GM21360 (cell line): ENCODE measurements at regions not wholly inside any gene's neighbourhood (a gene's known extent, or its start where the extent isn't known, plus 50 kb on each side); places are given as distances from the start of the nearest gene placed in this dataset.
"Not testable (repeated sequence)": the region's sequence is repeated elsewhere in the genome, so short reads cannot be mapped to it uniquely, and the experiment has no call there.

ENCODE experiments used
- ATAC-seq: cut with Tn5 transposase; IDR thresholded peaks from one replicate; pipeline ENCODE4 v1.9.1; 2021; ENCODE audit warnings: mild to moderate bottlenecking, moderate library complexity; ENCODE audit not compliant: unreplicated experiment

DNA sequence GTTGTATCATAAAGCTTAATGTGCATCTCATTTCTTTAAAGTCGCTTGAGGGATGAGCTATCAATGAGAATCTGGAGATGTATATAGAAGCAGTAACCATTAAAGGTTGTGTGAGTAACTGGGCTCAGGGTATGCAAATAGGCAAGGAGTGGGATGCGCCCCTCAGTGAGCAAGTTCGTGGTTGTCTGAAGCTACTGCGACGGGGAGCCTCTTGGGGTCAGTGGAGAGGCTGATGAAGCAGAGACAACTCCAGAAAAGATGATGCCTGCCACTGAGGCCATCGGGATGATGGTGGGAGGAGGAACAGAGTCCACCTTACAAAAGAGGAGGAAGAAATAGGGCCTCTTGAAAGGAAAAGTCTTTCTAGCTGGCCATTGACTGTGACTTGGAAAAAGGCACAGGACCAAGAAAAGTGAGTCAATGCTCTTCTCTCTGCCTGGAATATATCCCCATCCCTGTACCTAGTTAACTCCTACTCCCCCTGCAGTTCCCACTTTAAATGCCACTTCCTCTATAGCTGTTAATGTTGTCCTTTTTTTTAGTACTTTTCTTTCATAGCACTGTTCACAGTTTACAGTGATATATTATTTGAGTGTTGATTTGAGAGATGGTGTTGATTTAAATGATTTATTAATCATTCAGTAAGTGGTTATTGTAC, 51.4 kb upstream of the LSM6 start:
- ATAC-seq: peak; percentile 93

DNA sequence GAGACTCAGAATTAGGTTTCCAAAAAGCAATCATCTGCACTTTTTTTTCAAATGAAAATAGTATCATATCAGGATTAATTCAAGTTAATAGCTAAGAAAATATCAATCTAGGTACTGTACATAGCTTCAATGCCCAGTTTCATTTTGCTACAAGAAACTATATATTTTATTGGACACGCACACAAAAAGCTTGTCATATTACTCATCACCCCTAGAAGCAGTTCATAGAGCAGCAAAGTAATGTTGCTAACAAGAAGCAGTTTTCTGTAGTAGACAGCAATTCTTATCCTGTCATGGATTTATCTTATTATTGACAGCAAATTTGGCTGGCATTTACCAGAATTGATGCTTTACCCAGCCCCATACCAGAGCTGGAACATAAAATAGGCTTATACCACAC, 52.3 kb upstream of the LSM6 start:
- ATAC-seq: no peak

DNA sequence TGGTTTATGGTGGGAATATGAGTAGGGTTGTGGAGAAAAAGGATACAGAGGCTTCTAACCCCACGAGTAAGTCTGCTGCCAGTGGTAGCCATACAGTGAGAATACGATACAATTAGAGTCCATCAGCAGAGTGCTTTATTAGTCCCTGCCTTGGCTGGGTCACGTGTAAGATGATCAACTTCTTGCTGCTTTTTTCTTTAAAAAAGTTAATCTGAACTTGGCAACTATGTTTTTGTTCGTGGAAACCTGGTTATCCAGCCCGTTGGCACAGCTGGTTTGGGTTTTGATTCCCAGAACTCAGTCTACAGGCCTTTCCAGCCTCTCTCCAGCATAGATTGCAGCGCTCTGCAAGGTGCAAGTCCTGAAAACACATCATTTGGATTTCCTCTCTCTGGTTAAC, 53.1 kb upstream of the LSM6 start:
- ATAC-seq: no peak

DNA sequence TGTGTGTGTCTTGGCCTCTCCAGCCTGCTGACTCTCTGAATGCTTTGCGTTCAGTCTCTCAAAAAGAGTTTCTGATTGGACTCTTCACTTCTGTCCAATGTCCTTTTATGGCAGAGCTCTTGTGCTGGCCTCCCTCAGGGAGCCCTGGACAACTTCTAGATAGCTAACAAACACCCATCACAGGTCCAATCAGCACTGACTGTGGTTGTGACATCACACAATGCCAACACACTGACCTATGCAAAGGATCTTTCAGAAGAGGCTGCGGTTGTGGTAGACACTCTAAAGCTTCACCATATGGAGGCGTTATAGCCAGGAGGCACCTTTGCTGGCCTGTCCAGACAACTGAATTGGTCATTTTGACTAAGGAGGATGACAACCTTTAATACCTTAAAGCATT, 53.8 kb upstream of the LSM6 start:
- no peak for ATAC-seq

- ATAC-seq: no peak
Observed at GRCh38 chr4:146119845-146120404, 55.6 kb upstream of the LSM6 start.

DNA sequence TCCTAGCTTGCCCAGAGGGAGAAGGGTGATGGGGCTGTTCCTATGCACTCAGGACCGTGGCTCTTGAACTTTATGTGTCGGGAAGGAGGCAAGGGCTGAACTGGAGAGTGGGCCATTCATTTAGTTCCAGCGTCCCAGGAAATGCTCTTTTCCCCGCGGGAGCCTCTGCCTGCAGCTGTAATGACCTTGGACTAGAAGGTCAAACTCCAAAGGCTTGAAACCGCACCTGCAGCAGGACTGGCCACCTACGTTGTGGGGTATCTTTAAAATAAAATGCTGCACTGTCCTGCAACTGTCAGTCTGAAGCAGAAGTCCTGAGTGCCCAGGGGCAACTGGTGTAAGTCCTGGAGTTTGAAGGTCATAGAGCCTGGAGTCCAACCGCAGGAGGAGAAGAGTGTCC, 61.5 kb upstream of the LSM6 start:
- no peak for ATAC-seq

- no peak for ATAC-seq
Observed at GRCh38 chr4:146113171-146113570, 62.3 kb upstream of the LSM6 start.

DNA sequence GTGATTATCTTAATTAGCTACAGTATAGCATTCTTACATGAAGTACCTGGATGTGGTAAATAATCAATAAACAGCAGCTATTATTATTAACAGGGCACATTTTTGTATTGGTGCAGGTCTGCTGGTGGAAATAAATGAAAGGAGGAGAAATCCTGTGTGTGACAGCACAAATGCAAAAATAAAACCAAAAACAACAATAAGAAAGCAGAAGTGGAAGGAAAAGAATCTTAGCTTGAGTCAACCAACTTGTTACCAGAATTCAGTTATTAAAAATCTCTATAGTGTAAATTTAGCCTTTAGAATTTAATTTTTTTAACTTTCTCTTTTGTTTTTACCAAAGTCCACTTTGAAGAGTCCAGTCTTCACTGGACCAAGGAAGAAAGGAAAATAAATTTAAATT, 63.1 kb upstream of the LSM6 start:
- peak; percentile 61 for ATAC-seq

DNA sequence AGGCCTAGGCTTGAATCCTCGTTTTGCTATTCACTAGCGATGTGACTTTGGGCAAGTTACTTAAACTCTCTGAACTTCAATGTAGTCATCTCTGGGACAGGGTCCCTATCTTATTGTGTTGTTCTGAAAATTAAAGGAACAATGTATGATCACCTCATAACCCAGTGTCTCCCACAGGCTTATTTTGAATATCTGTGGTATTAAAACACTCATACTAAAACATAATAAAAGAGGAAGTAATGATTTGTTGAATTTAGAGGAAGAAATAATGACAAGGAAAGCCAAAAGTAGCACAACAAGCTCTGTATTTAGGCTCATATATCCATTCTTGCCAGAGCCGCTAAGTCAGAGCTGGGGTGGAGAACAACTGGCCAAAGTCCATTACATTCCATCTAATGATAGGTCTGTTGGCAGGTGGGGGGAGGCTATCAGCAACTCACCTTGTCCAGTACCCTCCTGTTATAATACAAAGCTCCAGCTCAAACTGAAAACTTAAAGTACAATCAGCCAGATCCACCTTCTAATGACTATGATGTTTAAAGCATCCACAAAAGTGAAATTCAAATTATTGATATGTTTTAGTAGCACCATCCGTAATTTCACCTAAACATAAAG, 64.5 kb upstream of the LSM6 start:
- peak; percentile 33 for ATAC-seq

- ATAC-seq: no peak
Observed at GRCh38 chr4:146108756-146109155, 66.8 kb upstream of the LSM6 start.

GRCh38 chr4:146107587-146108240, 67.8 kb upstream of the LSM6 start:
- no peak for ATAC-seq

DNA sequence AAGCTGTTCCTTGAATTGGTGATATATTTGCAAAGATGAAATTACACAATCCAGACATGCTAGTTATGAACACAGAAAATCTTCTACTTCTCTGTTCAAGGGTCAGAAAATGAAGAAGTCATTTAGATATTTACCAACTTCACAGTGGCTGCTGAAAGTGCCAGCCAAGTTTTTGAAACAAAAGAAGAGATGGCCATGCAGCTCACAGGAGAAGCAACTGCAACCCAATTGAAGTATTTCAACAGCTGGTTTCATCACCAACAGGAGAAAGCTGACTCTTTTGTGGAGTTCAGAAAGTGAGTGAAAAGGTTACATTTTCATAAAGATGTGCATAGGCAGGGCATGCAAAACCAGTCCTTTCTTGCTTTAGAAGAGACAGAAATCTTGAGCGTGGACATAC, 70.1 kb upstream of the LSM6 start:
- peak; percentile 59 for ATAC-seq

DNA sequence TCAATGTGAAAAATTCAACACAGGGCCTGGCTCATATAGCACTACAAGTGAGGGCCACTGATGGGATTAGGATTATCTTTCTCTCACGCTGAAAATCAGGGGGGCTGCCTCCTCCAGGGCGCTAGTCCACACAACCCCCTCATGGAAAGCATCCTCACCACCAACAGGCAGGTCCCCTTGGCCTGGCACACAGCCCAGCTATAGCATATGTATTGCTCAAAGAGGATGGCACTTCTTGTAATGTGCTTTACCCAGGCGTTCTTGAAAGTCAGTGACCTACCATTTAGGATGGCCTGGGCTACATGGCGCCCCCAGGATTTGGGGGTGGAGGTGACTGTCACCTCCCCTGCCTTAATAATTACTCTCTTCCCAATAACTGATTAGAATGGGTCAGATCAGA, 71.0 kb upstream of the LSM6 start:
- no peak for ATAC-seq

DNA sequence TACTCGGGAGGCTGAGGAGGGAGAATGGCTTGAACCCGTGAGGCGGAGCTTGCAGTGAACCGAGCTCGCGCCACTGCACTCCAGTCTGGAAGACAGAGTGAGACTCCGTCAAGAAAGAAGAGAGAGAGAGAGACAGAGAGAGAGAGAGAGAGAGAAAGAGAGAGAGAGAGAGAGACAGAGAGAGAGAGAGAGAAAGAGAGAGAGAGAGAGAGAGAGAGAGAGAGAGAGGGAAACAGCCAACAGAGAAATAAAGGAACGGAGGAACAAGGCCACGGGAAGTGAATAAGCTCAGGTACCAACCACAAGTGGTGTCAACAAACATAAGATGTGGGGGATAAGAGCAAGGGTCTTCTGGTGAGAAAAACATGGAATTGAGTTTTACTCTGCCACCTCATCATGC, 71.5 kb upstream of the LSM6 start:
- not testable (repeated sequence) for ATAC-seq

DNA sequence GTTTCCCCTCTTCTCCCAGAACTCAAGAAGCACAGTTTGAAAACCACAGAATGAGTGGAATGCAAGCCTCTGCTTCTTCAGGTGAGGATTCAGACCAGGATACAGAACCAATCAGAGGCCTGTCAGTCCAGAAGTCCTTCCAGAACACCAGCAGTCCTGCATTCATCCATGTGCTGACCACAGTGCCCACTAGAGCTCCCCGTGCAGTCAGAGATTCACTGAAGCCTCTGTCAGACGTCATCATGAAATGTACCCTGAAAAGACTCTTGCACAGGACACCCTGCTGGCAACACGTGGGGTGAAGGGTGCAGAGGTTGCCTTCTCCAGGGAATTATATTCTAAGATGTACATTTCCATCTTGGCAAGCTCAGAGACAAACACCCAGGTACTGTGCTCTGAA, 75.9 kb upstream of the LSM6 start:
- no peak for ATAC-seq

- ATAC-seq: peak; percentile 56
Observed at GRCh38 chr4:146098978-146099377, 76.5 kb upstream of the LSM6 start.

DNA sequence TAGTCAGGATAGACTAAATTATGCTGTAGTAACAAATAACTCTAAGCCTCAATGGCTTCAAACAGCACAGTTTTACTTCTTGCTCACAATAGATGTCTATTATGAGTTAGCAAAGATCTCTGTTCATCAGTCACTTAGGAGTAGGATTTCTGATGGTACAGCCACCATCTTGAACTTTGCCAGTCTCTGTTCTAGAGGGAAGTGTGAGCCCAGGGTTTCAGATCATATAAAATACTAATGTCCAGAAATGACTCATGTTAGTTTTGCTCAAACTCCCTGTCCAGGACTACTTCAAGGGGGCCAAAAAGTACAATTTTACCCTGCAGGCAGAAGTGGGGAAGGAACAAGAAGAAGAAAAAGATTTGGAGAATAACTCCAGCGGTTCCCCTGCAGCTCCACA, 77.1 kb upstream of the LSM6 start:
- peak; percentile 77 for ATAC-seq

GRCh38 chr4:146096371-146096770, 79.1 kb upstream of the LSM6 start:
- ATAC-seq: no peak

DNA sequence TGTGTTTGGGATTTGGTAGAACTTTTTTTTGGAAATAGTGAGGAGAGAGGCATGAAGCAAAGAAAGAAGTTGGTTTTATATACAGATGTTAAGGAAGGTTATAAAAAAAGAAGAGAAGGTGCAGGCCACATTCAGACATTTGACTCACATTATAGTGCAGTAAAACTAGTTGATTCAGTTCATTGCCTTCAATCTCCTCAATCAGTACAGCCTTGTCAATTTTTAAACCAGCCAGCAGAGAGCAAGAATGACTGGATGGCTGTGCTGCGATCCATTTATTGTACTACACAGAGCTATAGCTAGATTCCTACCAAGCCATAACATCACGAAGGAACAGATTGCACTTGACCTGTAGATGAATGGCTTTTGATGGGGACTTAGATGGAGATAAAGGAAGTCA, 79.7 kb upstream of the LSM6 start:
- no peak for ATAC-seq

DNA sequence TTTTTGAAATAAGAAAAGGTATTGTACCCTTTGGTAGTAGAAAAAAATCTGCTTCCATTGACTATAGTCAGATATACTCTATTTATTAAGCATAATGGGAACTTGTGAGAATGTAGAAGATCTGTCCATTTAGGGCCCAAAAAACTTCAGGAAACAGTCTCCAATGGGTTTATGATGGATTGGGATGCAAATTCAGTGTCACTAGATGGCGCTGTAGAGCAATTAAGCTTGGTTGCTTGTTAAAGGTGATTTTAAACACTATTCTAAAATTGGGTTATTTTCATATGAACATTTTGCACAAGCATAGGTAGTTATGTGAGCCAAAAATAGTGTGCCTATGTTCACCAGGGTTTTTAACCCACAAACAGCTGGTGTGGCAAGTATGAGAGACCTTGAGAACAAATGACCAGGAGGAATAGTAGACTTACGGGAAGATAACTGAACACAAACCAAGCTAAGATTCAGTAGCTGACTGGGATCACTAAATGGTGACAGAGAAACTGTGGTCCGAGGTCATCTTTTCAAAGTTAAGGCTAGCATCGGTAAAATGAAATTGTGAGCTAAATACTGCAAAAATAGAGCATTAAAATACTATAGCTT, 80.3 kb upstream of the LSM6 start:
- no peak for ATAC-seq

- ATAC-seq: no peak
Observed at GRCh38 chr4:146088690-146089089, 86.8 kb upstream of the LSM6 start.

- no peak for ATAC-seq
Observed at GRCh38 chr4:146087856-146088255, 87.7 kb upstream of the LSM6 start.
